ENCODE measurements at regions not wholly inside any gene's neighbourhood (a gene's known extent, or its start where the extent isn't known, plus 50 kb on each side); places are given as distances from the start of the nearest gene placed in this dataset.

GRCh38 chrX:44765556-44765955 is 78.3 kb upstream of the DUSP21 start:
- TF ChIP-seq, protein P1, sequence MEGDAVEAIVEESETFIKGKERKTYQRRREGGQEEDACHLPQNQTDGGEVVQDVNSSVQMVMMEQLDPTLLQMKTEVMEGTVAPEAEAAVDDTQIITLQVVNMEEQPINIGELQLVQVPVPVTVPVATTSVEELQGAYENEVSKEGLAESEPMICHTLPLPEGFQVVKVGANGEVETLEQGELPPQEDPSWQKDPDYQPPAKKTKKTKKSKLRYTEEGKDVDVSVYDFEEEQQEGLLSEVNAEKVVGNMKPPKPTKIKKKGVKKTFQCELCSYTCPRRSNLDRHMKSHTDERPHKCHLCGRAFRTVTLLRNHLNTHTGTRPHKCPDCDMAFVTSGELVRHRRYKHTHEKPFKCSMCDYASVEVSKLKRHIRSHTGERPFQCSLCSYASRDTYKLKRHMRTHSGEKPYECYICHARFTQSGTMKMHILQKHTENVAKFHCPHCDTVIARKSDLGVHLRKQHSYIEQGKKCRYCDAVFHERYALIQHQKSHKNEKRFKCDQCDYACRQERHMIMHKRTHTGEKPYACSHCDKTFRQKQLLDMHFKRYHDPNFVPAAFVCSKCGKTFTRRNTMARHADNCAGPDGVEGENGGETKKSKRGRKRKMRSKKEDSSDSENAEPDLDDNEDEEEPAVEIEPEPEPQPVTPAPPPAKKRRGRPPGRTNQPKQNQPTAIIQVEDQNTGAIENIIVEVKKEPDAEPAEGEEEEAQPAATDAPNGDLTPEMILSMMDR (IDR thresholded peaks at IDR 0.05), result no peak
- TF ChIP-seq POLR2A (IDR thresholded peaks at IDR 0.05), result no peak

Measured in body of pancreas (tissue), 4 donors.